NCI-H1436 treated with DMSO at 0.1 percent for 48 hours (cell line): ENCODE measurements at regions not wholly inside any gene's neighbourhood (a gene's known extent, or its start where the extent isn't known, plus 50 kb on each side); places are given as distances from the start of the nearest gene placed in this dataset.

ENCODE experiments used
- DNase-seq: peaks from one replicate; lab custom pipeline; 2025; lab: John Stamatoyannopoulos, UW

DNA sequence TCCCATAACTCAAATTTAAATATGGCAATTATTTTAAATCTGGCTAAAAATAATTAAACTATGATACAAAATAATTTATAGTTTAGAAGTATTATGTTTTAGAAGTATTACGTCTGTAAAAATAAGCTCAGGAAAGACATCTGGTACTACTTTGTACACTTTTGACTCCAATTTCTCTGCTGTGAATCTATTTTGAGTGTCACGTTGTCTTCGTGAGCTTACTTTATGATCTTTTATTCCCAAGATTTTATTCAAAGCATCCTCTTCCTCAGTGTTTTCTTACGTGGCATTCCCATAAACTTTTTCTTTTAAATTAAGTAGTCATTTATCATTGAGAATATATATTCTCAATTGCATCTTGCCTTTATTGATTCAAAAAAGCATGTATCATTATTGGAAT, 223.3 kb upstream of the KCNJ16 start:
- DNase-seq: no peak

- DNase-seq: no peak
Observed at GRCh38 chr17:69853541-69854224, 221.3 kb upstream of the KCNJ16 start.

DNA sequence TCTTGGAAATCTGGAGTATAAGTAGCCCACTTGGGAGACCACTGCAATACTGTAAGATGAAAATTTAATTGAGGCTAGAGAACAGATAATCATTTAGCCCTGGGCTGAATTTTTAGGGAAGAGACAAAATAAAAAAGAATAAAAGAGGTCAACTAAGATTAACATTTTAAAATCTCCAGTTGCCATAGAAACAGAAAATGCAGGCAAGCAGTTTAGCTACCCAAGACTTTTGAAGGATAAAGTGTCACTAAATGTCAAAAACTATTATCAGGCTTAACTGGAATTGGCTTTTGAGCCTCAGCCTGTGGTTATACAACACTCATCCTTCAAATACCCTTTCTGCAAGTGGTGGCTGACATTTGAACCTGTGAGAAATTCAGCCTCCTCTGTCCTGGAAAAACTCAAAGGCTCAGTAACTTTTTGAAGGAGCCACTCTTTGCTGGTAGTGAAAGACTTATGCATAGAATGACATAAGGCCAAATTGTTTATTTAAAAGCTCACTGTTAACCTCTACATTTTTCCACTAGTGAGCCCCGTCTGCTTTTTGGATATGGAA, 220.7 kb upstream of the KCNJ16 start:
- DNase-seq: no peak

DNA sequence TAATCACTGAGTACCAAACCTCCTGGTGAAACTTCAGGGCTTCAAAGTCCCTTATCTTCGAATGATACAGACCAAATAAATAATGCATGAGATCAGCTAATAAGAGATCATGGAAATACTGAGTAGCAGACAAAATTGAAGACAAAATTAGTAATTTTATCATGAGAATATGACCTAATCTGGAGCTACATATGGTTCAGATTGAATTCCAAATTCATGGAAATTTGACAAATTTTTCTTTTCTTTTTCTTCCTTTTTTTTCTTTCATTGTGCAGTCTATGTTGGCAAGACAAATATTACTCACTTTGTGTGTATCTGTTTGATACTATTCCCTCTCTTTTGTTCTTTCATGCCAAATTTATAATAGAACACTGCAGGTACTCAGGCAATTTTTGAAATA, 218.1 kb upstream of the KCNJ16 start:
- DNase-seq: no peak

DNA sequence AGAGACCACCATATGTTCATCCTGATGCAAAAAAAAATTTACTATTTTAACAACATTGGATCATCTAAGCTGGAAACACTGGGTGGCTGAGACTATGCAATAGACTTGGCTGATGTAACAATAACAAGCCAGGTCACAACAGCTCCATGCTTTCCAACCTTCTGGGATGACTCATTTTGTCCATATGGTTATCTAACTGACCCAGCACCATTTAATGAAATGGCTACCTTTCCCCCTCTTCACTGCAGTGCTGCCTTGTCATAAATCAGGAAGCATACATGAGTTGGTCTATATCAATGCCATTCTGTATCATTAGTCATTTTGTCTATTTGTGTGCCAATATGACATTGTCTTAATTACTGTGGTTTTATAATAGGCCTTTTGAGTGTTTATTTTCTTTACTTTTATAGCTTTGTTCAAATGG, 217.6 kb upstream of the KCNJ16 start:
- no peak for DNase-seq

- DNase-seq: no peak
Observed at GRCh38 chr17:69858460-69858859, 216.6 kb upstream of the KCNJ16 start.

DNA sequence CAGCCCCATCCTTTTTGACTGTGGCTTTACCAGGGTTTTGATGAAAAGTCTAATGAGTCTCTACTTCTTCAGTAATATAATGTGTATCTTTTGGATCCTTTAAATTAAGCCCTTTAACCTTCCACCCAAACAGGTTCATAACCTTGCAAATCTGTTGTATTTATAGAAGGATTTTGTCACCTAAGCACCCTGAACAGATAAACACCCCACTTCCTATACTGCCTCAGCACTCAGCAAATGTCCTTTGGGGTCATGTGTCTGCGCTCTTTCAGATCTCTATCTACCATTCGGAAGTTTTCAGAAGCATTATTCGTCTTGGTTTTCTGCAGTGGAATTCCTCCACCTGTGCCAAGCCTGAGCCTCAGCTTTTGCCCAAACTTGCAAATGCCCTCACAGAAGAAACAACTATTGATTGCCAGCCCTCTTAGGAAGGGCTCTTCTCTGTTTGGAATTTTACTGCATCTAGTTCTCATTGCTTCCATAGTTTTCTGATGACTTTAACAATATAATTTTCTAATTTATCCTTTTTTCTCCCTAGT, 214.8 kb upstream of the KCNJ16 start:
- no peak for DNase-seq

- DNase-seq: no peak
Observed at GRCh38 chr17:69864462-69864861, 210.6 kb upstream of the KCNJ16 start.

DNA sequence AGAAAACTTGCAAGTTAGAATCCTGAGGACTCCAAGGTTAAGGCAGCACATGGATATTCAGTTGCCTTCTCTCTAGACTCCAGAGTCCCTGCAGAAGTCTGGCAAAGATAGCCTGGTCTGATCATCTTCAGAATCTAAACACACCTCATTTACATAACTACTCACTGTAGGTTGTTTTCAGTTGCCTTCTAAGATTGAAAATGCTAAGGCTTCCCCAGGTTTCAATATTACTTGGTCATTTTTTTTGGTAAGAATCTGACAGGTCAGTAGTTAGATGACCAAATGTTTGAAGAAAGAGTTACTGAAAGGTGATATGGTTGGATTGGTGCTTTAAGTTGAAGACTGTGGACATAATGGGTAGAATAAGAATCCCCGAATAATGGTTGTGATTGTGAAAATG, 205.4 kb upstream of the KCNJ16 start:
- DNase-seq: no peak

- DNase-seq: no peak
Observed at GRCh38 chr17:69870091-69870530, 204.9 kb upstream of the KCNJ16 start.

DNA sequence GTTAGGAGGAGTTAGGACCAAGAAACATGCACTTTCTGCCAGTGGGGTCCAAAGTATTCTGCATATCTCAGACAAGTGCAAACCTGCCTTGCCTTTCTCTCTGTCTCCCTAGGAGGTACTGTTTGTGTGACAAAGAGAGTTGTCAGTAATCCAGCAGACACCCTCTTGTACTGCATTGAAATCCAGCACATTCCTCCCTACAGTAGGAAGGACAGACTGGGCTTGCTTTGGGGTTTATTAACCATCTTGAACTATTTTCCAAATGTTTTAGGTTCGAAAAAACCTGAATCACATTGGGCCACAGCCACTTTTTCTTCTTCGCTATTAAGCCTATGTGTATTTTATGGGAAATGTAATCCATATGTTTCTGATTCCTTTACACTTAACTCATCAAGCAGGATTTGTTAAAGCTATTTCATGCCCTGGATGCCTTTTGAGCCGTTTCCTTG, 204.2 kb upstream of the KCNJ16 start:
- DNase-seq: no peak

- no peak for DNase-seq
Observed at GRCh38 chr17:69871318-69871717, 203.7 kb upstream of the KCNJ16 start.

DNA sequence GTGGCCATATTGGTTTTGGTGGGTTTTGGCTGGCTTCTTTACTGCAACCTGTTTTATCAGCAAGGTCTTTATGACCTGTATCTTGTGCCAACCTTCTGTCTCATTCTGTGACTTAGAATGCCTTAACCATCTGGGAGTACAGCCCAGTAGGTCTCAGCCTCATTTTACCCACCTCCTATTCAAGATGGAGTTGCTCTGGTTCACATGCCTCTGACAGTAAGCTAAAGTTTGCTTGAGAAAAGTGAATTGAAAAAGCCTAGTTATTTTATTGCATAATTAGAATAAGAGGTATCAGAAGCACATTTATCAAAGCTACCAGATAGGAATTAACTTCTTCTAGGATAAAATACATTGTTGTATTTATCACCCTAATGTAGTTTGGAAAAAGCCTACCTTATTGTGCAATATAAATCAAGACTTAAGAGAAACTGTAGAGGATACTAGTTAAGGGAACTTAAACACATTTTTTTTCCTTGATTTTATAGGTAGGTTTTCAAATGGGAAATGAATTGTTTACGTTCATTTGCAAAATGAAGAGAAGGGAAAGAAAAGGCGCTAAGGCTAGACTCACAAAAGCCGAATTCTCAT, 202.3 kb upstream of the KCNJ16 start:
- DNase-seq: no peak

DNA sequence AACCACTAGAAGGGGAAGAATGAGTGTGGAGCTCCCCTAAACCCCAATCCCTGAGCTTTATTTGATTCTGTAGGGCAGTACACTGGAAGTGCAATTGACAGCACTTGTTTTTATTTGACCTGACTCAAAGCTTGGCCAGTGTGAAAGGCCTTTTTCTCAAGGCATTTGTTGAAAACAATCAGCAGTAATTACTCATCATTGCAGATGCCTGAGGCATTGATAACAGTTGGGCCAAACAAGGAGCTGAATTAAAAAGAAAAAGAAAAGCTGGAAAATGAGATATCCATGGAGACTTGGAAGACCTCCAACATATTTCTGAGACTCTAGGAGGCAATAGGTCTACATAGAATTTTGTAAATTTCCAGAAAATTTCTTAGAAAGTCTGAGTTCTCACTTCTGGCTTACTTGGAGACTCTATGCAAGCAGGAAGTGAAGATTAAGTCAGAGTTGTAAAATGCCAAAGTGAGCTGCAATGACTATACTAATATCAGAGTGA, 200.8 kb upstream of the KCNJ16 start:
- DNase-seq: no peak

GRCh38 chr17:69876757-69877156, 198.3 kb upstream of the KCNJ16 start:
- no peak for DNase-seq

GRCh38 chr17:69878661-69879060, 196.4 kb upstream of the KCNJ16 start:
- no peak for DNase-seq

- no peak for DNase-seq
Observed at GRCh38 chr17:69879576-69879975, 195.4 kb upstream of the KCNJ16 start.

- DNase-seq: no peak
Observed at GRCh38 chr17:69880591-69881112, 194.4 kb upstream of the KCNJ16 start.

GRCh38 chr17:69882281-69882680, 192.7 kb upstream of the KCNJ16 start:
- DNase-seq: no peak

- no peak for DNase-seq
Observed at GRCh38 chr17:69883120-69883519, 191.9 kb upstream of the KCNJ16 start.

DNA sequence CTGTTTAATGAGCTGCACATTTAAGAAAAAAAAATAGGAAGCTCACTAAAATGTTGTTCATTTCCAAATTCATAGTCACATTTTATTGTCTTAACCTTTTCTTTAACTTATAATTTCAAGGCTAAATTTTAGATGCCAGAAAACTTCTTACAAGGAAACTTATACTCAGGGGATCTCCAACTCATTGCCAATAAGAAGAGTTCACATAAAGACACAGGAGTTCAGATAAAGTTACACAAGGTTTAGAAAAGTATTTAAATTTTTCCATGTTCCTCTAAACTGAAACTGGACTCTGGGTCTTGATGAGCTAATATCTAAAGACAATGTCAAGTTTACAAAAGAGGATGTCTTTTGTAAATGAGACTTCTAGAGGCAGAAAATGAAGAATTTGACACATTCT, 190.7 kb upstream of the KCNJ16 start:
- no peak for DNase-seq

DNA sequence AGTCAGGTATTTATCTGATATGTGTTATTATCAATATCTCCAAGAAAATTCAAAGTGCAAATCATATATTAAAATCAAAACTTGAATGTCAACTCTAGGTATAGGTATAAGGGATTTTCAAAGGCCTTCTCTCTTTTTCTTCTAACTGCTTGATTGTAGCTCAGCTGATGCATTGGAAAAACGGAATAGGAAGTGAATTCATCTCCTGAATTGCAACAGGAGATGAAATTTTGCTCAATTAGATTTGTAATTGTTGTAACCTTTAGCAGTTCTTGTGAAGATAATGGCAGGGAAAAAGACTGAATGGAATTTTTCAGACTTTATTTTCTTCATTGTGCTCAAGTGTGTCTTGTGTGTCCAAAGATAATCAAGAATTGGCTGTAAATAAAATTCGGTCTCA, 190.2 kb upstream of the KCNJ16 start:
- no peak for DNase-seq

- no peak for DNase-seq
Observed at GRCh38 chr17:69898601-69899000, 176.4 kb upstream of the KCNJ16 start.
